PC-3 (cell line): ENCODE measurements at regions not wholly inside any gene's neighbourhood (a gene's known extent, or its start where the extent isn't known, plus 50 kb on each side); places are given as distances from the start of the nearest gene placed in this dataset.
"Not testable (repeated sequence)": the region's sequence is repeated elsewhere in the genome, so short reads cannot be mapped to it uniquely, and the experiment has no call there.

Source experiments
- CTCF ChIP-seq: fragments of 300-600 bp; sonication (generic); conservative IDR thresholded peaks from 2 replicates; pipeline ENCODE4 v1.5.1; 2017; ENCODE audit warnings: antibody characterized with exemption, low read depth, mild to moderate bottlenecking, low read length
- EZH2 ChIP-seq: fragments of 300-600 bp; sonication (generic); IDR thresholded peaks from one replicate; pipeline ENCODE4 v1.6.1; 2017; ENCODE audit warnings: antibody characterized with exemption, mild to moderate bottlenecking, low read length; ENCODE audit not compliant: unreplicated experiment
- EZH2phosphoT487 ChIP-seq: fragments of 300-600 bp; sonication (generic); IDR thresholded peaks from 2 replicates; pipeline ENCODE4 v1.6.1; 2018; ENCODE audit warnings: mild to moderate bottlenecking, antibody characterized with exemption, low read length, borderline replicate concordance

- TF ChIP-seq EZH2, EZH2phosphoT487, CTCF: not testable (repeated sequence)
These were observed 241.1 kb upstream of the HDAC4 start for GRCh38 chr2:239641904-239642303.
